Natural killer cell (primary cell): ENCODE measurements at regions not wholly inside any gene's neighbourhood (a gene's known extent, or its start where the extent isn't known, plus 50 kb on each side); places are given as distances from the start of the nearest gene placed in this dataset.

ENCODE experiments used
- ATAC-seq, 3 donors: fragments of 150-1000 bp in 2 of 3; fragments of 200-7000 bp in 1 of 3; cut with Tn5 transposase; 1 replicate in 1 of 3; 2 replicates in 2 of 3; pipeline ENCODE4 v1.10.0; 2021; ENCODE audit warnings: mild to moderate bottlenecking in 2 of 3, moderate library complexity in 2 of 3
- DNase-seq, 2 donors: peaks; one replicate each; pipeline versions ENCODE4 v3.0.0 to v3.0.0-alpha.2; 2013 to 2021; ENCODE audit warnings: mixed read lengths in 1 of 2
- H3K27ac ChIP-seq: one replicate; pipeline ENCODE4 v1.5.1; 2013; ENCODE audit warnings: mild to moderate bottlenecking, low read length
- H3K27me3 ChIP-seq: one replicate; pipeline ENCODE4 v1.6.1; 2013; ENCODE audit warnings: low read length; ENCODE audit not compliant: control insufficient read depth, insufficient read depth
- H3K36me3 ChIP-seq: one replicate; pipeline ENCODE4 v1.6.1; 2013; ENCODE audit warnings: low read length; ENCODE audit not compliant: control insufficient read depth, insufficient read depth
- H3K4me1 ChIP-seq: one replicate; pipeline ENCODE4 v1.6.1; 2013; ENCODE audit warnings: low read length; ENCODE audit not compliant: control insufficient read depth, insufficient read depth
- H3K4me3 ChIP-seq: one replicate; pipeline ENCODE4 v1.5.1; 2013; ENCODE audit warnings: low read length
- H3K9me3 ChIP-seq: one replicate; pipeline ENCODE4 v1.6.1; 2013; ENCODE audit warnings: low read length; ENCODE audit not compliant: control insufficient read depth, insufficient read depth
- H3K27ac Mint-ChIP-seq, 2 donors: one replicate each; pipeline ENCODE4 v1.8.0; 2022; ENCODE audit warnings: mild to moderate bottlenecking in 2 of 2, mixed read lengths in 2 of 2, moderate library complexity in 1 of 2
- H3K27me3 Mint-ChIP-seq, 2 donors: one replicate each; pipeline ENCODE4 v1.8.0; 2022; ENCODE audit warnings: low read depth in 2 of 2, mixed read lengths in 2 of 2
- H3K36me3 Mint-ChIP-seq: one replicate; pipeline ENCODE4 v1.8.0; 2022; ENCODE audit warnings: mixed read lengths
- H3K4me1 Mint-ChIP-seq, 2 donors: one replicate each; pipeline ENCODE4 v1.8.0; 2022; ENCODE audit warnings: mixed read lengths in 2 of 2
- H3K4me3 Mint-ChIP-seq: one replicate; pipeline ENCODE4 v1.8.0; 2022; ENCODE audit warnings: mild to moderate bottlenecking, moderate library complexity, mixed read lengths
- H3K9me3 Mint-ChIP-seq, 2 donors: one replicate each; pipeline ENCODE4 v1.8.0; 2022; ENCODE audit warnings: mixed read lengths in 2 of 2
- WGBS: methylation state at CpG from one replicate; pipeline ENCODE4 v1.1.7; 2013; ENCODE audit warnings: missing lambda C conversion rate; ENCODE audit not compliant: insufficient coverage; 5-methylcytosine and 5-hydroxymethylcytosine counted together
- intact Hi-C: fragments of 100-400 bp; cut with micrococcal nuclease; formaldehyde crosslinking; loops from one replicate; pipeline ENCODE4 v1.14.2; 2022
- TF ChIP-seq, protein P1 (sequence below): fragments of 200-600 bp; IDR thresholded peaks from one replicate; pipeline ENCODE4 v1.8.0; 2022; ENCODE audit warnings: antibody characterized with exemption

DNA sequence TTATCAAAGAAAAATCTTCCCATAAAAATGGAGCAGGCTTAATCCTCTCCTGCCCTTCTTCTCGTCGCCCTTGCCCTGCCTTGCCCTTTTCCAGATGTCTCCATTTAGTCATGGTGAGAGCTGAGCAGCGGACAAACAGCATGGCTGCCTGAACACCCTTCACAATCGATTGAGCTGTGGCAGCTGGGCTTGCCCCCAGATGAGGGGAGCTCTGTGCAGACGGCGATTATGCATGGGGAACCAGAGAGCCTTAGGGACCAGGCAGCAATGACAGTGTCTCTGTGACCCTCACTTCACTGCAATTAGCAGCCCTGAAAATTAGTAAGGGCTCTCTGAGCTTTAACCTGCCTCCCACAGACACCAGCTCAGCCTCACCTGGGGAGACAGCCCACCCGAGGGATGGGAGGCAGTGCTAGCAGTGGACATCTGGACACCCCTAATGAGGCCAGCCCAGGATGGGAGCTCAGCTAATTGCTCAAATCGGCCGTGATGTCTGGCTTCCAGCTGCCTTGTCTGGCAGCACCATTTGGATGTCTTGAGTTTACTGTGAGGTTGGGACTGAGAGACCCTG is 365.7 kb downstream of the TNS1 start:
- H3K4me1 Mint-ChIP-seq: no peaks in the 10 kb centered on the region
- ATAC-seq (no peak), DNase-seq (no peak)
- WGBS: 86% methylated on average over 9 of the region's 9 CpGs
- Histone ChIP-seq H3K36me3 (no peaks in the 10 kb centered on the region), H3K4me3 (no peak overlapping the region), H3K9me3 (no peaks in the 10 kb centered on the region), H3K4me1 (no peaks in the 10 kb centered on the region), H3K27ac (no peak overlapping the region), H3K27me3 (no peaks in the 10 kb centered on the region)
- TF ChIP-seq, protein P1, sequence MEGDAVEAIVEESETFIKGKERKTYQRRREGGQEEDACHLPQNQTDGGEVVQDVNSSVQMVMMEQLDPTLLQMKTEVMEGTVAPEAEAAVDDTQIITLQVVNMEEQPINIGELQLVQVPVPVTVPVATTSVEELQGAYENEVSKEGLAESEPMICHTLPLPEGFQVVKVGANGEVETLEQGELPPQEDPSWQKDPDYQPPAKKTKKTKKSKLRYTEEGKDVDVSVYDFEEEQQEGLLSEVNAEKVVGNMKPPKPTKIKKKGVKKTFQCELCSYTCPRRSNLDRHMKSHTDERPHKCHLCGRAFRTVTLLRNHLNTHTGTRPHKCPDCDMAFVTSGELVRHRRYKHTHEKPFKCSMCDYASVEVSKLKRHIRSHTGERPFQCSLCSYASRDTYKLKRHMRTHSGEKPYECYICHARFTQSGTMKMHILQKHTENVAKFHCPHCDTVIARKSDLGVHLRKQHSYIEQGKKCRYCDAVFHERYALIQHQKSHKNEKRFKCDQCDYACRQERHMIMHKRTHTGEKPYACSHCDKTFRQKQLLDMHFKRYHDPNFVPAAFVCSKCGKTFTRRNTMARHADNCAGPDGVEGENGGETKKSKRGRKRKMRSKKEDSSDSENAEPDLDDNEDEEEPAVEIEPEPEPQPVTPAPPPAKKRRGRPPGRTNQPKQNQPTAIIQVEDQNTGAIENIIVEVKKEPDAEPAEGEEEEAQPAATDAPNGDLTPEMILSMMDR: no peak
- H3K9me3 Mint-ChIP-seq: no peaks in the 10 kb centered on the region
- intact Hi-C loops: no loop called here
- H3K4me3 Mint-ChIP-seq: no peak overlapping the region
- H3K27me3 Mint-ChIP-seq: peaks cover 0 to 3% of the 10 kb centered on the region in 2 donors
- H3K36me3 Mint-ChIP-seq: no peaks in the 10 kb centered on the region
- H3K27ac Mint-ChIP-seq: no peak overlapping the region

DNA sequence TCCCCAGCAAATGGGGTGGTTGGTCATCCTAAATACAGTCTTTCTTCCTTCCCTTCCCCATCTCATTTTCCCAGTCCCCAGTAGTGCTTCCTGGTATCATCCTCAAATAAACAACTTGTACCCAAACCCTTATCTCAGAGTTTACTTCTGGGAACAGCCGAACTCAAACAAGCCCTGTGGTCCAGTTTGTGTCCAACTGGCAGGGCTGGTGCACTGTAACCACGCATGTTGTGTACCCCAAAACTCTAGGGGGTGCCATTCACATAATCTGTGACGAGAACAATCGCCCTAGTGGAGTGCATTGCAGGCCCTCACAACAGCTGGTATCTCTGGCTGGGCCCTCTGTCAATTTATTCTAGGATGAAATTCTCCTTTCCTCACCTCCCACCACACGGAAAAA is 366.2 kb downstream of the TNS1 start:
- DNase-seq: no peak
- H3K4me3 Mint-ChIP-seq: no peak overlapping the region
- no peak for ATAC-seq
- WGBS: 92% methylated on average over 5 of the region's 5 CpGs
- H3K36me3 ChIP-seq: no peaks in the 10 kb centered on the region
- TF ChIP-seq, protein P1: no peak
- H3K9me3 ChIP-seq: no peaks in the 10 kb centered on the region
- no peaks in the 10 kb centered on the region for H3K4me1 ChIP-seq
- intact Hi-C loops: no loop called here
- no peaks in the 10 kb centered on the region for H3K9me3 Mint-ChIP-seq
- no peak overlapping the region for H3K27ac Mint-ChIP-seq
- H3K27me3 Mint-ChIP-seq: peaks cover 0 to 3% of the 10 kb centered on the region in 2 donors
- H3K27me3 ChIP-seq: no peaks in the 10 kb centered on the region
- H3K4me3 ChIP-seq: no peak overlapping the region
- H3K27ac ChIP-seq: no peak overlapping the region
- no peaks in the 10 kb centered on the region for H3K36me3 Mint-ChIP-seq
- H3K4me1 Mint-ChIP-seq: no peaks in the 10 kb centered on the region

DNA sequence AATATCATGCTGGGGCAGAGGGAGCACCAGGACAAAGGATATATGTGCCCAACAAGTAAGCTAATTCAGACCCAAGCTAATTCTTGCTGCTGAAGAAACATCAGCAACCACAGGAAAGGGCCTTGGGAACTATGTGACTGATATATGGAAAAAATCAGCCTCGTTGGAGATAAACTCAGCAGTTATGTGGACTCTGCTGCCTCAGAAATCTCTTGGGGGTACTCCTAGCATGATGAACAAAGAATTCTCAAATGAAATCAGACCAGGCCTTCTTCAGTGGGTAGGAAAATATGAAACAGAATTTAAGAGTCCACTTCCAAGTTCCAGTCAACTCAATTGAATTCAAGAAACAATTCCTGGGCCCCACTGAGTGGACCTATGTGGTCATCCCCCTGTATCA is 367.9 kb downstream of the TNS1 start:
- Histone ChIP-seq H3K27ac (no peak overlapping the region), H3K36me3 (no peaks in the 10 kb centered on the region), H3K9me3 (no peaks in the 10 kb centered on the region), H3K4me1 (no peaks in the 10 kb centered on the region), H3K4me3 (no peak overlapping the region), H3K27me3 (no peaks in the 10 kb centered on the region)
- H3K36me3 Mint-ChIP-seq: no peaks in the 10 kb centered on the region
- H3K27ac Mint-ChIP-seq: no peak overlapping the region
- WGBS: 52% methylated on average over 1 of the region's 1 CpG
- no peak overlapping the region for H3K4me3 Mint-ChIP-seq
- TF ChIP-seq, protein P1: no peak
- H3K4me1 Mint-ChIP-seq: no peaks in the 10 kb centered on the region
- intact Hi-C loops: no loop called here
- DNase-seq: no peak
- H3K9me3 Mint-ChIP-seq: no peaks in the 10 kb centered on the region
- no peak for ATAC-seq
- peaks cover 3 to 7% of the 10 kb centered on the region in 2 donors for H3K27me3 Mint-ChIP-seq

DNA sequence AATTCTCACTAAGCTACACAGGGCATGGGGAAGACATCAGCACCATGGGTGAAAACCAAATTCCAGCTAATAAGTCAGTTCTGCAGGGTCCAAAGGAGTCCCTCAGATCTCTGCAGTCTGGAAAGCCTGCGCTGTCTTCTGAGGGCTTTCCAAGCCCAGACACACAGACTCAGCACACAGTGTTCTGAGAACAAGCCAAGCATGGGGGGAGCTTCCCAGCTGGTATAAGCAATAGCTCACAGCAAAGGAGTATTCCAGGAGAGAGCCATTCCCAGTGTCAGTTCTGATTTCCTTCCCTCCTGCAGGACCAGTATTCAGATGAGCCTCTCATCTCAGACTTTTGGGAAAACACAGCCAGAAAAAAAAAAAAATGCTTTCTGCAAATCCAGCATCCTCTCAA is 370.8 kb downstream of the TNS1 start:
- WGBS: 94% methylated on average over 1 of the region's 1 CpG

More for the DNA sequence above, 370.8 kb downstream of the TNS1 start:
- no peaks in the 10 kb centered on the region for H3K36me3 ChIP-seq
- TF ChIP-seq, protein P1: no peak
- ATAC-seq (no peak), DNase-seq (no peak)
- H3K27me3 ChIP-seq: no peaks in the 10 kb centered on the region
- no peaks in the 10 kb centered on the region for H3K36me3 Mint-ChIP-seq
- no peak overlapping the region for H3K4me3 Mint-ChIP-seq
- H3K9me3 Mint-ChIP-seq: no peaks in the 10 kb centered on the region
- H3K9me3 ChIP-seq: no peaks in the 10 kb centered on the region
- H3K27ac Mint-ChIP-seq: no peak overlapping the region
- H3K4me1 ChIP-seq: no peaks in the 10 kb centered on the region
- peaks cover 3 to 7% of the 10 kb centered on the region in 2 donors for H3K27me3 Mint-ChIP-seq
- H3K27ac ChIP-seq: no peak overlapping the region
- H3K4me3 ChIP-seq: no peak overlapping the region
- H3K4me1 Mint-ChIP-seq: no peaks in the 10 kb centered on the region
- intact Hi-C loops: no loop called here
